ENCODE measurements at regions not wholly inside any gene's neighbourhood (a gene's known extent, or its start where the extent isn't known, plus 50 kb on each side); places are given as distances from the start of the nearest gene placed in this dataset.

GRCh38 chr6:50463931-50464330 is 249.4 kb upstream of the TFAP2D start:
- H3K4me1 ChIP-seq (ENCODE audit: low read length) = no peaks in the 10 kb centered on the region
- no peak overlapping the region for H3K4me3 ChIP-seq (ENCODE audit: low read length)
- H2AFZ ChIP-seq (ENCODE audit: low read depth, low read length) = no peak overlapping the region
- no peaks in the 10 kb centered on the region for H3K79me2 ChIP-seq (ENCODE audit: low read length)
- TF ChIP-seq CTCF (IDR thresholded peaks at IDR 0.05; ENCODE audit: low read depth, low read length) = no peak
- no peak for TF ChIP-seq EZH2phosphoT487 (IDR thresholded peaks at IDR 0.05; ENCODE audit: low read depth)
- no peaks in the 10 kb centered on the region for H3K36me3 ChIP-seq (replicated peaks; ENCODE audit: low read depth, low read length)
- H3K4me2 ChIP-seq (ENCODE audit: low read length) = no peak overlapping the region
- no peak overlapping the region for H3K27ac ChIP-seq (ENCODE audit: low read length)
- no peak overlapping the region for H3K9ac ChIP-seq (ENCODE audit: low read length)
- H4K20me1 ChIP-seq (ENCODE audit: insufficient read depth, low read length) = no peaks in the 10 kb centered on the region
- H3K9me3 ChIP-seq (ENCODE audit: insufficient read depth, low read length) = no peaks in the 10 kb centered on the region
- no peaks in the 10 kb centered on the region for H3K27me3 ChIP-seq (ENCODE audit: low read depth, low read length)

- Histone ChIP-seq H3K9ac (ENCODE audit: low read length) (no peak overlapping the region), H2AFZ (ENCODE audit: low read depth, low read length) (no peak overlapping the region), H3K27me3 (ENCODE audit: low read depth, low read length) (no peaks in the 10 kb centered on the region), H4K20me1 (ENCODE audit: insufficient read depth, low read length) (no peaks in the 10 kb centered on the region), H3K4me3 (ENCODE audit: low read length) (no peak overlapping the region), H3K9me3 (ENCODE audit: insufficient read depth, low read length) (no peaks in the 10 kb centered on the region), H3K27ac (ENCODE audit: low read length) (no peak overlapping the region), H3K79me2 (ENCODE audit: low read length) (no peaks in the 10 kb centered on the region), H3K36me3 (replicated peaks; ENCODE audit: low read depth, low read length) (no peaks in the 10 kb centered on the region), H3K4me1 (ENCODE audit: low read length) (no peaks in the 10 kb centered on the region), H3K4me2 (ENCODE audit: low read length) (no peak overlapping the region)
- TF ChIP-seq CTCF (IDR thresholded peaks at IDR 0.05; ENCODE audit: low read depth, low read length) (no peak), EZH2phosphoT487 (IDR thresholded peaks at IDR 0.05; ENCODE audit: low read depth) (no peak)
These were observed 245.4 kb upstream of the TFAP2D start for GRCh38 chr6:50467931-50468330.

- no peak overlapping the region for H3K4me2 ChIP-seq (ENCODE audit: low read length)
- no peaks in the 10 kb centered on the region for H3K4me1 ChIP-seq (ENCODE audit: low read length)
- no peak overlapping the region for H3K27ac ChIP-seq (ENCODE audit: low read length)
- no peaks in the 10 kb centered on the region for H3K27me3 ChIP-seq (ENCODE audit: low read depth, low read length)
- no peaks in the 10 kb centered on the region for H3K9me3 ChIP-seq (ENCODE audit: insufficient read depth, low read length)
- TF ChIP-seq CTCF (IDR thresholded peaks at IDR 0.05; ENCODE audit: low read depth, low read length) (no peak), EZH2phosphoT487 (IDR thresholded peaks at IDR 0.05; ENCODE audit: low read depth) (no peak)
- H4K20me1 ChIP-seq (ENCODE audit: insufficient read depth, low read length) = no peaks in the 10 kb centered on the region
- H2AFZ ChIP-seq (ENCODE audit: low read depth, low read length) = no peak overlapping the region
- no peaks in the 10 kb centered on the region for H3K79me2 ChIP-seq (ENCODE audit: low read length)
- no peaks in the 10 kb centered on the region for H3K36me3 ChIP-seq (replicated peaks; ENCODE audit: low read depth, low read length)
- H3K9ac ChIP-seq (ENCODE audit: low read length) = no peak overlapping the region
- no peak overlapping the region for H3K4me3 ChIP-seq (ENCODE audit: low read length)
These were observed 242.3 kb upstream of the TFAP2D start for GRCh38 chr6:50471041-50471440.

- H4K20me1 ChIP-seq (ENCODE audit: insufficient read depth, low read length) = no peaks in the 10 kb centered on the region
- no peak overlapping the region for H2AFZ ChIP-seq (ENCODE audit: low read depth, low read length)
These were observed 203.0 kb upstream of the TFAP2D start for GRCh38 chr6:50510361-50510760.

More at GRCh38 chr6:50510361-50510760, 203.0 kb upstream of the TFAP2D start:
- TF ChIP-seq CTCF (IDR thresholded peaks at IDR 0.05; ENCODE audit: low read depth, low read length) (no peak), EZH2phosphoT487 (IDR thresholded peaks at IDR 0.05; ENCODE audit: low read depth) (no peak)
- Histone ChIP-seq H3K9ac (ENCODE audit: low read length) (no peak overlapping the region), H3K4me2 (ENCODE audit: low read length) (no peak overlapping the region), H3K4me1 (ENCODE audit: low read length) (no peaks in the 10 kb centered on the region), H3K4me3 (ENCODE audit: low read length) (no peak overlapping the region), H3K36me3 (replicated peaks; ENCODE audit: low read depth, low read length) (no peaks in the 10 kb centered on the region), H3K27me3 (ENCODE audit: low read depth, low read length) (no peaks in the 10 kb centered on the region), H3K79me2 (ENCODE audit: low read length) (no peaks in the 10 kb centered on the region), H3K9me3 (ENCODE audit: insufficient read depth, low read length) (no peaks in the 10 kb centered on the region), H3K27ac (ENCODE audit: low read length) (no peak overlapping the region)
